ENCODE measurements at regions not wholly inside any gene's neighbourhood (a gene's known extent, or its start where the extent isn't known, plus 50 kb on each side); places are given as distances from the start of the nearest gene placed in this dataset.

DNA sequence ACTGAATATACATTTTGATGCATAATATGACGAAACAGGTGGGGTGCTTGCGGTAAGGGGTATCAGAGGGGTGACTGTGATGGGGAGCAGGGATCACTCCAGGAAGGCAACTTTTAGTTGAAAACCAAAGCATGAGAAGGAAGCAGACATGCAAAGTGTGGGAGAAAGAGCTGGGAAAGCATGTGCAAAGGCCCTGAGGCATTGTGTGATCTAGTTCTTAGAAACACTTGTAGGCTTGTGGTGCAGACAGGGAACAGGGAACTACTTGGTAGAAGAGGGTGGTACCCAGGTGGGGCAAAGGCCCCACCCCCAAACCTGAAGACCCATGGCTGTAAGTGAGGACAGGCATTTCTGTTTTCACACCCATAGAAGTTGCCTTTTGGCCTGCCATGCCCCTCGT is 459.9 kb upstream of the EEF2KMT start:
- peaks cover 17% of the 10 kb centered on the region for H3K9me3 Mint-ChIP-seq
- H3K27me3 Mint-ChIP-seq, result no peaks in the 10 kb centered on the region
- H3K4me3 Mint-ChIP-seq, result no peak overlapping the region
- H3K4me1 Mint-ChIP-seq, result no peaks in the 10 kb centered on the region
- no peaks in the 10 kb centered on the region for H3K36me3 Mint-ChIP-seq
- no peak overlapping the region for H3K27ac Mint-ChIP-seq
- no peak for ATAC-seq

GRCh38 chr16:5556158-5556810 is 458.7 kb upstream of the EEF2KMT start:
- Mint-ChIP-seq H3K27me3 (no peaks in the 10 kb centered on the region), H3K4me1 (no peaks in the 10 kb centered on the region), H3K36me3 (no peaks in the 10 kb centered on the region), H3K27ac (no peak overlapping the region), H3K4me3 (no peak overlapping the region), H3K9me3 (peaks cover 17% of the 10 kb centered on the region)
- ATAC-seq, result no peak

GRCh38 chr16:5551909-5552308 is 454.3 kb upstream of the EEF2KMT start:
- H3K4me1 Mint-ChIP-seq, result no peaks in the 10 kb centered on the region
- peaks cover 8% of the 10 kb centered on the region for H3K9me3 Mint-ChIP-seq
- H3K36me3 Mint-ChIP-seq, result no peaks in the 10 kb centered on the region
- H3K4me3 Mint-ChIP-seq, result no peak overlapping the region
- H3K27ac Mint-ChIP-seq, result no peak overlapping the region
- no peaks in the 10 kb centered on the region for H3K27me3 Mint-ChIP-seq
- ATAC-seq, result no peak

DNA sequence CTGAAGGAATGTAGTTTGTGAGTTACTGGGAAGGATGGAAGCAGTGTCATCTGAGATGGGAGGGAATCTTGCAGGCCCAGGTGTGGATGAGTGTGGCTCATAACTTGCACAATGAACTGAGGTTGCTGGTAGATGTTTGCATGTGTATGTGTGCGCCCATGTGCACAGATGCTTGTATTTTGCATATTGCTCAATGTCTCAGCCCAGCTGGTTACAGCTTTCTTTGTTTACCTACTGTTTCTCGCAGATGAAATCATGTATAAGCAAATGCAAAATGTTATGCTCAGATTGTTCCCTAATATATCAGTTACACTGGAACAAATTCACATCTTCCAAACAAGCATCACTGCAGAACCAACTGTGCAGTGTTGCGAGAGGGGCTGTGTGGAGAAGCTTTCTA is 452.2 kb upstream of the EEF2KMT start:
- H3K4me3 Mint-ChIP-seq, result no peak overlapping the region
- H3K27me3 Mint-ChIP-seq, result no peaks in the 10 kb centered on the region
- no peaks in the 10 kb centered on the region for H3K36me3 Mint-ChIP-seq
- peaks cover 8% of the 10 kb centered on the region for H3K9me3 Mint-ChIP-seq
- no peak overlapping the region for H3K27ac Mint-ChIP-seq
- ATAC-seq, result no peak
- H3K4me1 Mint-ChIP-seq, result no peaks in the 10 kb centered on the region

DNA sequence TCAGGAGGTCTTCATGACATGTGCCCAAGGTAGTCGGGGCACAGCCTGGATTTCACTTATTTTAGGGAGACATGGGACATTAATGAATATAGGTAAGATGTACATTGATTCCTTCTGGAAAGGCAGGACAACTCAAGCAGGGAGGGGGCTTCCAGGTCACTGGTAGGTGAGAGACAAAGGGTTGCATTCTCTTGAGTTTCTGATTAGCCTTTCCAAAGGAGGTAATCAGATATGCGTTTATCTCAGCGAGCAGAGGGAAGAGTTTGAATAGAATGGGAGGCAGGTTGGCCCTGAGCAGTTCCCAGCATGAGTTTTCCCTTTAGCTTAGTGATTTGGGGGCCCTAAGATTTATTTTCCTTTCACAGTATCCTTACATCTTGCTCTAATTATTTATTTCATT is 443.8 kb upstream of the EEF2KMT start:
- H3K9me3 Mint-ChIP-seq, result peaks cover 3% of the 10 kb centered on the region
- H3K4me3 Mint-ChIP-seq, result no peak overlapping the region
- H3K27ac Mint-ChIP-seq, result no peak overlapping the region
- peaks cover 9% of the 10 kb centered on the region for H3K27me3 Mint-ChIP-seq
- ATAC-seq, result no peak
- no peaks in the 10 kb centered on the region for H3K36me3 Mint-ChIP-seq
- no peaks in the 10 kb centered on the region for H3K4me1 Mint-ChIP-seq

DNA sequence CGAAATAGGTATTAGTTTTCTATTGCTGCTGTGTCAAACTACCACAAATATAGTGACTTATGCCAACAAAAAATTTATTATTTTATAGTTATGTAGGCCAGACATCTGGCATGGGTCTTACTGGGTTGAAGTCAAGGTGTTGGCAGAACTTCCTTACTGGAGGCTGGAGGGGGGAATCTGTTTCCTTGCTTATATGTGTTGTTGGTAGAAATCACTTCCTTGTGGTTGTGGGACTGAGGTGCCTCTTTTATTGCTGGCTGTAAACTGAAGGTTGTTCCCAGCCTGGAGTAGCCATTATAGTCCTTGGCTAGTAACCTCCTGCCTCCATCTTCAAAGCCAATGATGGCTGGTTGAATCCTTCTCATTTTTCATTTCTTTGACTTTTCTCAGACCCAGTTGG is 439.8 kb upstream of the EEF2KMT start:
- H3K9me3 Mint-ChIP-seq, result peaks cover 8% of the 10 kb centered on the region
- H3K4me1 Mint-ChIP-seq, result no peaks in the 10 kb centered on the region
- H3K27ac Mint-ChIP-seq, result no peak overlapping the region
- no peak overlapping the region for H3K4me3 Mint-ChIP-seq
- no peak for ATAC-seq
- no peaks in the 10 kb centered on the region for H3K36me3 Mint-ChIP-seq
- H3K27me3 Mint-ChIP-seq, result peaks cover 9% of the 10 kb centered on the region

- H3K27ac Mint-ChIP-seq, result no peak overlapping the region
- peaks cover 10% of the 10 kb centered on the region for H3K9me3 Mint-ChIP-seq
- no peak for ATAC-seq
- no peaks in the 10 kb centered on the region for H3K4me1 Mint-ChIP-seq
- no peaks in the 10 kb centered on the region for H3K27me3 Mint-ChIP-seq
- no peak overlapping the region for H3K4me3 Mint-ChIP-seq
- H3K36me3 Mint-ChIP-seq, result no peaks in the 10 kb centered on the region
These were observed 435.8 kb upstream of the EEF2KMT start for GRCh38 chr16:5533321-5533888.

GRCh38 chr16:5527817-5528216 is 430.2 kb upstream of the EEF2KMT start:
- ATAC-seq, result no peak
- H3K27ac Mint-ChIP-seq, result no peak overlapping the region
- H3K4me3 Mint-ChIP-seq, result no peak overlapping the region
- no peaks in the 10 kb centered on the region for H3K36me3 Mint-ChIP-seq
- no peaks in the 10 kb centered on the region for H3K4me1 Mint-ChIP-seq
- H3K27me3 Mint-ChIP-seq, result no peaks in the 10 kb centered on the region
- peaks cover 4% of the 10 kb centered on the region for H3K9me3 Mint-ChIP-seq

- H3K9me3 Mint-ChIP-seq, result peaks cover 6% of the 10 kb centered on the region
- no peaks in the 10 kb centered on the region for H3K36me3 Mint-ChIP-seq
- H3K27ac Mint-ChIP-seq, result no peak overlapping the region
- ATAC-seq, result no peak
- no peaks in the 10 kb centered on the region for H3K4me1 Mint-ChIP-seq
- H3K4me3 Mint-ChIP-seq, result no peak overlapping the region
- H3K27me3 Mint-ChIP-seq, result no peaks in the 10 kb centered on the region
These were observed 429.2 kb upstream of the EEF2KMT start for GRCh38 chr16:5526826-5527225.

DNA sequence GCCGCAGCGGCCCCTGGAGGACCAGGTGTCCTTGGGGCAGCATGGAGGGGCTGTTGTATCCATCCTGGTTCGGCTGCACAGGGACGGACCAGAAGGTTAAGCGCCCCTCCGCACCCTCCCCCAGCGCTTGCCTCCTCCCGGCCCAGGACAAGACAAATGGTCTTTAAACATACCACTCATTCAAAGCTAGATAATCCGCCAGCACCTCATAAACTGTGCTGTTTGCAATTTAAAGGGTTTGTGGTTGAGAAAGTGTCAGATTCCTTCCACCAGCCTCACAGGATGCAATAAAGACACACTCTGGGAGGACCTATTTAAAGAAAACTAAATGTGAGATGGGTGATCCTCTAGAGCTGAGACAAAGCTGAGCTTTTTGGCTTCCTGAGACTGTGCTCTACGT is 426.2 kb upstream of the EEF2KMT start:
- no peak overlapping the region for H3K27ac Mint-ChIP-seq
- no peaks in the 10 kb centered on the region for H3K4me1 Mint-ChIP-seq
- H3K4me3 Mint-ChIP-seq, result no peak overlapping the region
- peaks cover 9% of the 10 kb centered on the region for H3K9me3 Mint-ChIP-seq
- no peaks in the 10 kb centered on the region for H3K27me3 Mint-ChIP-seq
- H3K36me3 Mint-ChIP-seq, result no peaks in the 10 kb centered on the region
- ATAC-seq, result no peak

DNA sequence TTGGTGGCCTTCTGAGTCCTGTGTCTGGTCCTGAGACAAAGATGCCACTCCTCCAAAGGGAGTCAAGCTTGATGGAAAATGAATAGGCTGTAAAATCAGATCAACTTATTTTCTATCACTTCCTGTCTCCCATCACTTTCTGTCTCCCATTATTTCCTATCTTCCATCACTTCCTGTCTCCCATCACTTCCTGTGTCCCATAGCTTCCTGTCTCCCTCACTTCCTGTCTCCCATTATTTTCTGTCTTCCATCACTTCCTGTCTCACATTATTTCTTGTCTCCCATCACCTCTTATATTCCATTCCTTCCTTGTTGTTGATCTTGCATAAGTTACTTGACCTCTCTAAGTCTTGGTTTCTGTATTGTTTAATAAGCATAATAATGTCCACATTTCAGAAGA is 418.5 kb upstream of the EEF2KMT start:
- H3K9me3 Mint-ChIP-seq, result peaks cover 13% of the 10 kb centered on the region
- no peak overlapping the region for H3K4me3 Mint-ChIP-seq
- no peak for ATAC-seq
- no peaks in the 10 kb centered on the region for H3K36me3 Mint-ChIP-seq
- no peak overlapping the region for H3K27ac Mint-ChIP-seq
- H3K4me1 Mint-ChIP-seq, result no peaks in the 10 kb centered on the region
- no peaks in the 10 kb centered on the region for H3K27me3 Mint-ChIP-seq

- no peaks in the 10 kb centered on the region for H3K4me1 Mint-ChIP-seq
- H3K36me3 Mint-ChIP-seq, result no peaks in the 10 kb centered on the region
- H3K27ac Mint-ChIP-seq, result no peak overlapping the region
- H3K27me3 Mint-ChIP-seq, result no peaks in the 10 kb centered on the region
- no peak for ATAC-seq
- H3K9me3 Mint-ChIP-seq, result peaks cover 10% of the 10 kb centered on the region
- H3K4me3 Mint-ChIP-seq, result no peak overlapping the region
These were observed 414.4 kb upstream of the EEF2KMT start for GRCh38 chr16:5512014-5512413.

GRCh38 chr16:5510819-5511370 is 413.3 kb upstream of the EEF2KMT start:
- no peak overlapping the region for H3K27ac Mint-ChIP-seq
- no peak for ATAC-seq
- no peak overlapping the region for H3K4me3 Mint-ChIP-seq
- no peaks in the 10 kb centered on the region for H3K27me3 Mint-ChIP-seq
- H3K4me1 Mint-ChIP-seq, result no peaks in the 10 kb centered on the region
- no peaks in the 10 kb centered on the region for H3K36me3 Mint-ChIP-seq
- peaks cover 6% of the 10 kb centered on the region for H3K9me3 Mint-ChIP-seq

GRCh38 chr16:5509794-5510193 is 412.2 kb upstream of the EEF2KMT start:
- Mint-ChIP-seq H3K9me3 (peaks cover 6% of the 10 kb centered on the region), H3K4me3 (no peak overlapping the region), H3K36me3 (no peaks in the 10 kb centered on the region), H3K27ac (no peak overlapping the region), H3K27me3 (no peaks in the 10 kb centered on the region), H3K4me1 (no peaks in the 10 kb centered on the region)
- no peak for ATAC-seq

DNA sequence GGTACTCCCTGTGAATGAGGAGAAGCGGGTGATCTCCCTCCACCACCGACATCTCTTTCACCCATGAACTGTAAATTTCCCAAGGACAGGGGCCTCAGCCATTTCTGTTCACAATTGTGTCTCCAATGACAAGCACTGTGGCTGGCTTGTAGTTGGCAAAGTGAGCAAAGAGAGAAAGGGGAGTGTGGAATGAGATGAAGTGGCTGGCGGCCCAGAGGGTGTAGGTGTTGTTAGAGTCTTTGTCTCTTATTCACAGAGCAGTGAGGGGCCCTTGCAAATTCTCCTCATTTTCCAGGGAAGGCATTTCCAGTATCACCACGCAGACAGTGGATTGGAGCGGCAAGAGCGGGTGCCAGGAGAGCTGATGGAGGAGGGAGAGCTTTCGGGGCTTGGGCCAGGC is 411.7 kb upstream of the EEF2KMT start:
- no peak for ATAC-seq
- Mint-ChIP-seq H3K27me3 (no peaks in the 10 kb centered on the region), H3K4me3 (no peak overlapping the region), H3K9me3 (peaks cover 3% of the 10 kb centered on the region), H3K27ac (no peak overlapping the region), H3K4me1 (no peaks in the 10 kb centered on the region), H3K36me3 (no peaks in the 10 kb centered on the region)

- H3K4me3 Mint-ChIP-seq, result no peak overlapping the region
- no peak overlapping the region for H3K27ac Mint-ChIP-seq
- H3K27me3 Mint-ChIP-seq, result no peaks in the 10 kb centered on the region
- peaks cover 3% of the 10 kb centered on the region for H3K9me3 Mint-ChIP-seq
- no peaks in the 10 kb centered on the region for H3K4me1 Mint-ChIP-seq
- ATAC-seq, result no peak
- H3K36me3 Mint-ChIP-seq, result no peaks in the 10 kb centered on the region
These were observed 410.8 kb upstream of the EEF2KMT start for GRCh38 chr16:5508371-5508770.
